Neural crest cell (in vitro differentiated cells): ENCODE measurements at regions not wholly inside any gene's neighbourhood (a gene's known extent, or its start where the extent isn't known, plus 50 kb on each side); places are given as distances from the start of the nearest gene placed in this dataset.

Source experiments
- DNase-seq: peaks from one replicate; pipeline ENCODE4 v3.0.0; 2021; ENCODE audit warnings: low read depth, mixed read lengths, low spot score
- H3K27ac Mint-ChIP-seq: one replicate; pipeline ENCODE4 v1.8.0; 2021; ENCODE audit warnings: mild to moderate bottlenecking, mixed read lengths; ENCODE audit not compliant: unreplicated experiment
- H3K27me3 Mint-ChIP-seq: 2 replicates; pipeline ENCODE4 v1.8.0; 2021; ENCODE audit warnings: low read depth, mild to moderate bottlenecking, mixed read lengths
- H3K36me3 Mint-ChIP-seq: 2 replicates; pipeline ENCODE4 v1.8.0; 2021; ENCODE audit warnings: low read depth, mild to moderate bottlenecking, mixed read lengths
- H3K4me1 Mint-ChIP-seq: 2 replicates; pipeline ENCODE4 v1.8.0; 2021; ENCODE audit warnings: mixed read lengths
- H3K4me3 Mint-ChIP-seq: one replicate; pipeline ENCODE4 v1.8.0; 2021; ENCODE audit warnings: mild to moderate bottlenecking, mixed read lengths
- H3K9me3 Mint-ChIP-seq: 2 replicates; pipeline ENCODE4 v1.8.0; 2021; ENCODE audit warnings: mixed read lengths
- TF ChIP-seq, protein P1 (sequence below): fragments of 200-600 bp; sonication (generic); conservative IDR thresholded peaks from 2 replicates; pipeline ENCODE4 v1.5.0; 2021; ENCODE audit warnings: antibody characterized with exemption, mild to moderate bottlenecking

DNA sequence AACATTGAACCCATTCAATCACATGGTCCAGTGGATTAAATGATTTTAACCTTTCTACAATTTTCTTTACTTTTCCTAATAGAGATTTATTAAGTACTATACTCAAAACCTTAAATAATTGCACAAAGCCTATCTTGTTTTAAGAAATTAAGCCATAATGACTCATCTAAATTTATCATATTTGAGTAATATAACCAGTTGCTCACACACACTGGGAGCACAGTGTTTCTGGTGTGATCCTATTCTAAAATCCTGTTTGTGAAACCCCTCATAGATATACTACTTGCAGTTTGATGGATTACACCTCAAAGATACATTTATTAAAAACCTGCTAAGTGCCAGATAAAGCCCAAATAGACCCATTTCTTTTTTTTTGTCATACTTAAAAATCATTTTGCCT is 668.3 kb upstream of the CDH18 start:
- H3K27me3 Mint-ChIP-seq, result no peaks in the 10 kb centered on the region
- no peak overlapping the region for H3K4me3 Mint-ChIP-seq
- H3K9me3 Mint-ChIP-seq, result no peaks in the 10 kb centered on the region
- no peak overlapping the region for H3K27ac Mint-ChIP-seq
- H3K36me3 Mint-ChIP-seq, result no peaks in the 10 kb centered on the region
- DNase-seq, result no peak
- no peaks in the 10 kb centered on the region for H3K4me1 Mint-ChIP-seq
- TF ChIP-seq, protein P1, sequence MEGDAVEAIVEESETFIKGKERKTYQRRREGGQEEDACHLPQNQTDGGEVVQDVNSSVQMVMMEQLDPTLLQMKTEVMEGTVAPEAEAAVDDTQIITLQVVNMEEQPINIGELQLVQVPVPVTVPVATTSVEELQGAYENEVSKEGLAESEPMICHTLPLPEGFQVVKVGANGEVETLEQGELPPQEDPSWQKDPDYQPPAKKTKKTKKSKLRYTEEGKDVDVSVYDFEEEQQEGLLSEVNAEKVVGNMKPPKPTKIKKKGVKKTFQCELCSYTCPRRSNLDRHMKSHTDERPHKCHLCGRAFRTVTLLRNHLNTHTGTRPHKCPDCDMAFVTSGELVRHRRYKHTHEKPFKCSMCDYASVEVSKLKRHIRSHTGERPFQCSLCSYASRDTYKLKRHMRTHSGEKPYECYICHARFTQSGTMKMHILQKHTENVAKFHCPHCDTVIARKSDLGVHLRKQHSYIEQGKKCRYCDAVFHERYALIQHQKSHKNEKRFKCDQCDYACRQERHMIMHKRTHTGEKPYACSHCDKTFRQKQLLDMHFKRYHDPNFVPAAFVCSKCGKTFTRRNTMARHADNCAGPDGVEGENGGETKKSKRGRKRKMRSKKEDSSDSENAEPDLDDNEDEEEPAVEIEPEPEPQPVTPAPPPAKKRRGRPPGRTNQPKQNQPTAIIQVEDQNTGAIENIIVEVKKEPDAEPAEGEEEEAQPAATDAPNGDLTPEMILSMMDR, result no peak

DNA sequence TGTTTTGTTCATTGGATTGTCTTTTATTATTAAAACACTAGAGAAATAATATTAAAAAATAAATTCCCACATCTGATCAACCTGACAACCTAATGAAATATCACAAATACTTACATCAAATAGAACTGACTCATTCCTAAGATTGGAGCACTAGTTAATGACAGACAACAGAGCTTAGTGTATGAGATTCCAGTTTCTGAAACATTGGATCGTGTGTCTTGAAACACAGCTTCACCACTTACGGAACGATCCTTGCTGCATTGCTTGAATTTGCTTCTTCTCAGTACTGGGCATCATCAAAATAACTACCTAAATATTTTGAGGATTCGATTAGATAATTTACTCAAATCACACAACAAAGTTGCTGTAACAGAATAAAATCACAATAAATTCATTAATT is 667.2 kb upstream of the CDH18 start:
- Mint-ChIP-seq H3K27ac (no peak overlapping the region), H3K4me3 (no peak overlapping the region)

DNA sequence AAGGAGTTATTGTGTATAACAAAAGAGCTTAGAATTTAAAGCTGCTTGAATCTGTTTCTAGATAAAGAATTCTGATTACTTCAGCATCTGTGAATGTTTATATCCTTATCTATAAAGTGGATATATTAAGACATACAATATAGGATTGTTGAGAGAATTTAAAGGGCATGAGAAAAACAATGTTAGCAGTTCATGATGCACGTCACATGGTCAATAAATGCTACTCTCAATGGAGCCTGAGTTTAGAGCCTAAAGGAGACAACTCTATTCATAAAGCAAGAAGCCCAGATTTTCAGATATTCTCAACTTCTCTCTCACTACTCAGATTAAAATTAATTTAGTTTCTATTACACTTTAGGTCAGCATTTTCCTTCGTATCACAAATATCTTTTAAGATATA is 666.7 kb upstream of the CDH18 start:
- TF ChIP-seq, protein P1, result no peak
- no peak overlapping the region for H3K27ac Mint-ChIP-seq

More for the DNA sequence above, 667.2 kb upstream of the CDH18 start:
- Mint-ChIP-seq H3K4me1 (no peaks in the 10 kb centered on the region), H3K36me3 (no peaks in the 10 kb centered on the region), H3K27me3 (no peaks in the 10 kb centered on the region), H3K9me3 (peaks cover 6% of the 10 kb centered on the region)
- no peak for DNase-seq
- TF ChIP-seq, protein P1, result no peak

DNA sequence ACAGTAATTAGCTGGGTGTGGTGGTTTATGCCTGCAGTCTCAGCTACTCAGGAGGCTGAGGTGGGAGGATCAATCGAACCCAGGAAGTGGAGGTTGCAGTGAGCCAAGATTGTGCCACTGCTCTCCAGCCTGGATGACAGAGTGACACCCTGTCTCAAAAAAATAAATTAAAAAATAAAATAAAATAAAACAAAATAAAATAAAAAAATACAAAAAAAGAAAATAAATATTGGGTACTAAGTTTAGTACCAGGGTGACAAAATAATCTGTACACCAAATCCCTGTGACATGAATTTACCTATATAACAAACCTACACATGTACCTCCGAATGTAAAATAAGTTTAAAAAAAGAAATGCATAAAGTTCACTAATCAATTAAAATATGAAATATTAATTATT is 666.0 kb upstream of the CDH18 start:
- Mint-ChIP-seq H3K9me3 (peaks cover 6% of the 10 kb centered on the region), H3K4me3 (no peak overlapping the region), H3K27me3 (no peaks in the 10 kb centered on the region), H3K27ac (no peak overlapping the region), H3K36me3 (no peaks in the 10 kb centered on the region), H3K4me1 (no peaks in the 10 kb centered on the region)
- TF ChIP-seq, protein P1, result no peak
- no peak for DNase-seq

More for the DNA sequence above, 666.7 kb upstream of the CDH18 start:
- Mint-ChIP-seq H3K36me3 (no peaks in the 10 kb centered on the region), H3K4me3 (no peak overlapping the region), H3K4me1 (no peaks in the 10 kb centered on the region), H3K27me3 (no peaks in the 10 kb centered on the region), H3K9me3 (peaks cover 6% of the 10 kb centered on the region)
- DNase-seq, result no peak

DNA sequence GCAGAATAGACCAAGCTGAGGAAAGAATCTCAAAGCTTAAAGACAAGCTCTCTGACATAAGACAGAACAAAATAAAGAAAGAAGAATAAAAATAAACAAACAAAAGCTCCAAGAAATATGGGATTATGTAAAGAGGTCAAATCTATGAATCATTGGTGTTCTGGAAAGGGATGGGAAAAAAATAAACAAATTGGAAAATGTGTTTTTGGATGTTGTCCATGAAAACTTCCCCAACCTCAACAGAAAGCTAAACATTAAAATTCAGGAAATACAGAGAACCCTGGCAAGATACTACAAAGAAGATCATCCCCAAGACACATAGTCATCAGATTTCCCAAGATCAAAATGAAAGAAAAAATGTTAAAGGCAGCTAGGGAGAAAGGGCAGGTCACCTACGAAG is 662.0 kb upstream of the CDH18 start:
- Mint-ChIP-seq H3K36me3 (no peaks in the 10 kb centered on the region), H3K27ac (no peak overlapping the region), H3K9me3 (peaks cover 6% of the 10 kb centered on the region), H3K4me1 (no peaks in the 10 kb centered on the region), H3K4me3 (no peak overlapping the region), H3K27me3 (no peaks in the 10 kb centered on the region)
- no peak for DNase-seq
- TF ChIP-seq, protein P1, result no peak

DNA sequence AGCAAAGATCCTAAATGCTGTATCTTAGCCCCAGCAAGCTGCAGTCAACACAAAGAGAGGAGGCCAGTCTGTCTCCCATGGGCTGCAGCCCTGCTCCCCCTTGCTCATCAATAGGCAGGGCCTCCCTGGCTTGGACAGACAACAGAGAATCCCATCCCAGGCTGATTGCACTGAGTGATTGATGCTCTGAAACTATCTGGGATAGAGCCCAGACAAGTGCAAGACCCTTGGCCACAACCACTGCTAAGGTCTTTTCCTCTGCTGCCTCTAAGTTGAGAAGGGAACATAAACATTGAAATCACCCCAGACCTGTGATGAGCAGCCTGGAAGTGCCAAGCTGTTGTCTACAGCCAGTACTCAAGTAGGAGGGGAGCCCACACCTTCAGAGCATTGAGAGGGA is 661.0 kb upstream of the CDH18 start:
- peaks cover 6% of the 10 kb centered on the region for H3K9me3 Mint-ChIP-seq
- no peaks in the 10 kb centered on the region for H3K4me1 Mint-ChIP-seq

More for the DNA sequence above, 661.0 kb upstream of the CDH18 start:
- H3K36me3 Mint-ChIP-seq, result no peaks in the 10 kb centered on the region
- H3K27me3 Mint-ChIP-seq, result no peaks in the 10 kb centered on the region
- no peak for DNase-seq
- no peak overlapping the region for H3K4me3 Mint-ChIP-seq
- no peak overlapping the region for H3K27ac Mint-ChIP-seq
- TF ChIP-seq, protein P1, result no peak
